ENCODE measurements at regions not wholly inside any gene's neighbourhood (a gene's known extent, or its start where the extent isn't known, plus 50 kb on each side); places are given as distances from the start of the nearest gene placed in this dataset.

GRCh38 chr18:34972765-34973414 is 68.3 kb upstream of the MAPRE2 start:
- Mint-ChIP-seq H3K4me3 (no peak overlapping the region), H3K27me3 (no peaks in the 10 kb centered on the region), H3K36me3 (peaks cover 3% of the 10 kb centered on the region), H3K27ac (peak overlapping the region; percentile 46), H3K9me3 (peaks cover 8% of the 10 kb centered on the region), H3K4me1 (peaks cover 20% of the 10 kb centered on the region)
- DNase-seq = no peak

- Mint-ChIP-seq H3K4me1 (peaks cover 43% of the 10 kb centered on the region), H3K27me3 (no peaks in the 10 kb centered on the region), H3K4me3 (peak overlapping the region; percentile 88), H3K27ac (no peak overlapping the region), H3K36me3 (peaks cover 3% of the 10 kb centered on the region), H3K9me3 (peaks cover 8% of the 10 kb centered on the region)
- DNase-seq = no peak
Measured at GRCh38 chr18:34976123-34976522, 65.1 kb upstream of the MAPRE2 start.

- Mint-ChIP-seq H3K27ac (no peak overlapping the region), H3K27me3 (no peaks in the 10 kb centered on the region), H3K36me3 (peaks cover 3% of the 10 kb centered on the region), H3K4me1 (peaks cover 40% of the 10 kb centered on the region), H3K4me3 (peak overlapping the region; percentile 88), H3K9me3 (peaks cover 8% of the 10 kb centered on the region)
- DNase-seq = no peak
Measured at GRCh38 chr18:34976534-34976898, 64.7 kb upstream of the MAPRE2 start.

- Mint-ChIP-seq H3K27me3 (no peaks in the 10 kb centered on the region), H3K36me3 (peaks cover 3% of the 10 kb centered on the region), H3K4me1 (peaks cover 40% of the 10 kb centered on the region), H3K9me3 (peaks cover 8% of the 10 kb centered on the region), H3K4me3 (peak overlapping the region; percentile 88), H3K27ac (no peak overlapping the region)
- DNase-seq = peak; percentile 83
Measured at GRCh38 chr18:34976899-34977837, 64.0 kb upstream of the MAPRE2 start.

- Mint-ChIP-seq H3K9me3 (peaks cover 4% of the 10 kb centered on the region), H3K4me3 (peak overlapping the region; percentile 88), H3K27ac (peak overlapping the region; percentile 85), H3K4me1 (peaks cover 36% of the 10 kb centered on the region), H3K27me3 (no peaks in the 10 kb centered on the region), H3K36me3 (peaks cover 3% of the 10 kb centered on the region)
- peak; percentile 70 for DNase-seq
Measured at GRCh38 chr18:34977838-34978532, 63.2 kb upstream of the MAPRE2 start.

GRCh38 chr18:34978533-34978893 is 62.7 kb upstream of the MAPRE2 start:
- peak overlapping the region; percentile 85 for H3K27ac Mint-ChIP-seq
- H3K4me1 Mint-ChIP-seq = peaks cover 33% of the 10 kb centered on the region
- DNase-seq = no peak
- H3K27me3 Mint-ChIP-seq = no peaks in the 10 kb centered on the region
- H3K9me3 Mint-ChIP-seq = no peaks in the 10 kb centered on the region
- H3K4me3 Mint-ChIP-seq = peak overlapping the region; percentile 88
- H3K36me3 Mint-ChIP-seq = no peaks in the 10 kb centered on the region

- peaks cover 33% of the 10 kb centered on the region for H3K4me1 Mint-ChIP-seq
- H3K9me3 Mint-ChIP-seq = no peaks in the 10 kb centered on the region
- no peaks in the 10 kb centered on the region for H3K27me3 Mint-ChIP-seq
- no peaks in the 10 kb centered on the region for H3K36me3 Mint-ChIP-seq
- DNase-seq = peak; percentile 78
- peak overlapping the region; percentile 85 for H3K27ac Mint-ChIP-seq
- H3K4me3 Mint-ChIP-seq = peak overlapping the region; percentile 88
Measured at GRCh38 chr18:34978953-34979608, 62.1 kb upstream of the MAPRE2 start.

- H3K36me3 Mint-ChIP-seq = no peaks in the 10 kb centered on the region
- H3K27ac Mint-ChIP-seq = no peak overlapping the region
- peaks cover 25% of the 10 kb centered on the region for H3K4me1 Mint-ChIP-seq
- H3K4me3 Mint-ChIP-seq = no peak overlapping the region
- no peaks in the 10 kb centered on the region for H3K27me3 Mint-ChIP-seq
- no peak for DNase-seq
- H3K9me3 Mint-ChIP-seq = no peaks in the 10 kb centered on the region
Measured at GRCh38 chr18:34981487-34981886, 59.7 kb upstream of the MAPRE2 start.

GRCh38 chr18:34985963-34986362 is 55.2 kb upstream of the MAPRE2 start:
- Mint-ChIP-seq H3K4me1 (no peaks in the 10 kb centered on the region), H3K9me3 (no peaks in the 10 kb centered on the region), H3K36me3 (no peaks in the 10 kb centered on the region), H3K27me3 (no peaks in the 10 kb centered on the region), H3K4me3 (no peak overlapping the region), H3K27ac (no peak overlapping the region)
- no peak for DNase-seq

GRCh38 chr18:34990597-34990996 is 50.6 kb upstream of the MAPRE2 start:
- peaks cover 6% of the 10 kb centered on the region for H3K4me1 Mint-ChIP-seq
- H3K27me3 Mint-ChIP-seq = no peaks in the 10 kb centered on the region
- no peaks in the 10 kb centered on the region for H3K9me3 Mint-ChIP-seq
- H3K4me3 Mint-ChIP-seq = no peak overlapping the region
- H3K27ac Mint-ChIP-seq = no peak overlapping the region
- no peaks in the 10 kb centered on the region for H3K36me3 Mint-ChIP-seq
- DNase-seq = no peak

GRCh38 chr18:34991152-34991551 is 50.1 kb upstream of the MAPRE2 start:
- Mint-ChIP-seq H3K4me3 (no peak overlapping the region), H3K27ac (no peak overlapping the region), H3K4me1 (peaks cover 6% of the 10 kb centered on the region), H3K9me3 (no peaks in the 10 kb centered on the region), H3K36me3 (no peaks in the 10 kb centered on the region), H3K27me3 (no peaks in the 10 kb centered on the region)
- no peak for DNase-seq

All from activated naive CD8-positive, alpha-beta T cell treated with anti-CD3 and anti-CD28 coated beads for 36 hours (primary cell).